ENCODE measurements at regions not wholly inside any gene's neighbourhood (a gene's known extent, or its start where the extent isn't known, plus 50 kb on each side); places are given as distances from the start of the nearest gene placed in this dataset.

- no peak for DNase-seq (ENCODE audit: low read depth in 1 of 2, low spot score in 2 of 2)
- Histone ChIP-seq H2BK5ac (ENCODE audit: low read depth, low read length) (no peak overlapping the region), H3K4ac (replicated peaks; ENCODE audit: insufficient read length, low read depth, low read length) (no peak overlapping the region), H2BK12ac (ENCODE audit: low read depth, low read length) (no peak overlapping the region), H3K18ac (ENCODE audit: extremely low read depth, low read length) (no peak overlapping the region), H2AFZ (ENCODE audit: low read length) (no peak overlapping the region), H3K56ac (replicated peaks; ENCODE audit: insufficient read length, low read depth, low read length) (no peak overlapping the region), H3K79me2 (ENCODE audit: control insufficient read depth in 1 of 2, insufficient read depth in 2 of 2, low read length in 2 of 2) (no peaks in the 10 kb centered on the region), H3K9me3 (ENCODE audit: insufficient read depth in 2 of 2, low read depth in 1 of 2, low read length in 1 of 2) (no peaks in the 10 kb centered on the region), H3K23ac (ENCODE audit: insufficient read length) (no peak overlapping the region), H3K4me3 (ENCODE audit: extremely low read depth in 1 of 4, insufficient read depth in 2 of 4, low read depth in 3 of 4, low read length in 4 of 4) (no peak overlapping the region), H4K5ac (ENCODE audit: insufficient read length, low read depth, low read length) (no peak overlapping the region), H3K27ac (ENCODE audit: low read depth, low read length) (no peak overlapping the region), H4K20me1 (replicated peaks in 1 of 2; ENCODE audit: control insufficient read depth in 1 of 2, insufficient read depth in 2 of 2, low read length in 2 of 2) (no peaks in the 10 kb centered on the region), H3K27me3 (replicated peaks in 1 of 4; ENCODE audit: control insufficient read depth in 3 of 4, extremely low read depth in 1 of 4, insufficient read depth in 3 of 4, low read length in 3 of 4) (no peaks in the 10 kb centered on the region), H2AK5ac (ENCODE audit: low read depth, low read length) (no peak overlapping the region), H2BK120ac (replicated peaks; ENCODE audit: low read depth, low read length) (no peak overlapping the region), H3K9ac (replicated peaks in 1 of 4; ENCODE audit: extremely low read depth in 1 of 4, low read depth in 3 of 4, low read length in 3 of 4) (no peak overlapping the region), H3K79me1 (ENCODE audit: low read depth, low read length) (no peaks in the 10 kb centered on the region), H3K23me2 (ENCODE audit: low read depth, low read length) (no peaks in the 10 kb centered on the region), H2BK20ac (ENCODE audit: low read length) (no peak overlapping the region), H3K4me1 (replicated peaks in 1 of 4; ENCODE audit: control insufficient read depth in 3 of 4, insufficient read depth in 4 of 4, low read length in 3 of 4) (0 out of 7 replicates have a peak, but pooled peaks cover 0 to 2% (median 0%) of the 10 kb centered on the region in 4 experiments), H2BK15ac (ENCODE audit: low read length) (no peak overlapping the region), H3K14ac (ENCODE audit: insufficient read length) (no peak overlapping the region), H3K4me2 (ENCODE audit: insufficient read depth in 1 of 2, low read depth in 2 of 2, low read length in 2 of 2) (no peak overlapping the region), H4K91ac (replicated peaks; ENCODE audit: insufficient read length, low read length) (no peak overlapping the region), H3K36me3 (ENCODE audit: control insufficient read depth in 2 of 4, insufficient read depth in 4 of 4, low read length in 3 of 4) (no peaks in the 10 kb centered on the region), H4K8ac (ENCODE audit: extremely low read depth, insufficient read depth, low read length) (no peak overlapping the region)
- WGBS, 2 experiments (ENCODE audit: extremely low coverage in 1 of 2, insufficient coverage in 1 of 2, insufficient read length in 1 of 2, insufficient replicate concordance in 2 of 2, low coverage in 1 of 2, low lambda C conversion rate in 2 of 2, missing lambda C conversion rate in 1 of 2), result 95% methylated on average over 8 of the region's 8 CpGs; no CpG with 5 or more reads in 1 of the 2 experiments
- no peak for FAIRE-seq
- CTCF ChIA-PET (ENCODE audit: partially characterized antibody), result no interaction called here
- POLR2A ChIA-PET (ENCODE audit: partially characterized antibody), result no interaction called here
- TF ChIP-seq SIN3A (conservative IDR thresholded peaks at IDR 0.05 in 1 of 2, IDR thresholded peaks at IDR 0.05 in 1 of 2; ENCODE audit: low read depth in 1 of 2, low read length in 2 of 2) (no peak), JUND (IDR thresholded peaks at IDR 0.05; ENCODE audit: low read length) (no peak), CTCF (IDR thresholded peaks at IDR 0.05; ENCODE audit: control extremely low read depth in 1 of 3, insufficient read depth in 1 of 3, low read depth in 1 of 3, low read length in 3 of 3) (no peak), ZNF274 (IDR thresholded peaks at IDR 0.05; ENCODE audit: borderline replicate concordance, extremely low read depth, low read length) (no peak), YY1 (IDR thresholded peaks at IDR 0.05; ENCODE audit: low read depth, low read length) (no peak), CTBP2 (IDR thresholded peaks at IDR 0.05; ENCODE audit: borderline replicate concordance, insufficient read depth, insufficient read length, low read length) (no peak), EP300 (IDR thresholded peaks at IDR 0.05; ENCODE audit: borderline replicate concordance in 1 of 2, low read depth in 2 of 2, low read length in 2 of 2) (no peak), HDAC6 (IDR thresholded peaks at IDR 0.05; ENCODE audit: low read depth, low read length) (no peak), SP4 (IDR thresholded peaks at IDR 0.05; ENCODE audit: low read length) (no peak), ATF2 (IDR thresholded peaks at IDR 0.05; ENCODE audit: low read length) (no peak), CREB1 (IDR thresholded peaks at IDR 0.05) (no peak)
These were observed 1479.5 kb downstream of the PCDH7 start for GRCh38 chr4:32199639-32200038.
